Trophoblast cell (in vitro differentiated cells and primary cell): ENCODE measurements at regions not wholly inside any gene's neighbourhood (a gene's known extent, or its start where the extent isn't known, plus 50 kb on each side); places are given as distances from the start of the nearest gene placed in this dataset.
A peak's percentile ranks its signal among the peaks of the same experiment; 100 is the strongest.
"Not testable (repeated sequence)": the region's sequence is repeated elsewhere in the genome, so short reads cannot be mapped to it uniquely, and the experiment has no call there.

Experiments used
- DNase-seq, 2 donors: peaks; one replicate each; pipeline ENCODE4 v3.0.0-alpha.2; 2016
- H2AFZ ChIP-seq: 2 replicates; pipeline ENCODE4 v1.6.1; 2013; ENCODE audit warnings: low read length, moderate library complexity, mild to moderate bottlenecking; ENCODE audit not compliant: insufficient read depth, poor library complexity
- H2AK5ac ChIP-seq: 2 replicates; pipeline ENCODE4 v1.6.1; 2013; ENCODE audit warnings: mild to moderate bottlenecking, low read length
- H2BK120ac ChIP-seq: 2 replicates; pipeline ENCODE4 v1.6.1; 2013; ENCODE audit warnings: low read length, mild to moderate bottlenecking, moderate library complexity; ENCODE audit not compliant: insufficient read depth, poor library complexity
- H2BK12ac ChIP-seq: 2 replicates; pipeline ENCODE4 v1.6.1; 2013; ENCODE audit warnings: mild to moderate bottlenecking, low read length, moderate library complexity
- H2BK5ac ChIP-seq: 2 replicates; pipeline ENCODE4 v1.6.1; 2013; ENCODE audit warnings: low read length, low read depth, moderate library complexity, mild to moderate bottlenecking; ENCODE audit not compliant: poor library complexity
- H3K14ac ChIP-seq: 2 replicates; pipeline ENCODE4 v1.6.1; 2013; ENCODE audit warnings: mild to moderate bottlenecking, low read length
- H3K18ac ChIP-seq: 2 replicates; pipeline ENCODE4 v1.6.1; 2013; ENCODE audit warnings: mild to moderate bottlenecking, low read length
- H3K23ac ChIP-seq: 2 replicates; pipeline ENCODE4 v1.6.1; 2013; ENCODE audit warnings: low read length
- H3K27ac ChIP-seq: 2 replicates; pipeline ENCODE4 v1.5.1; 2013; ENCODE audit warnings: low read depth, mild to moderate bottlenecking, inconsistent platforms, low read length, moderate library complexity
- H3K27me3 ChIP-seq: 2 replicates; pipeline ENCODE4 v1.6.1; 2013; ENCODE audit warnings: inconsistent platforms, mild to moderate bottlenecking, low read length, moderate library complexity; ENCODE audit not compliant: insufficient read depth
- H3K36me3 ChIP-seq, 2 experiments: 1 replicate in 1 of 2; 2 replicates in 1 of 2; pipeline ENCODE4 v1.6.1; 2013; ENCODE audit warnings: low read length in 2 of 2, mild to moderate bottlenecking in 2 of 2, moderate library complexity in 1 of 2; ENCODE audit not compliant: insufficient read depth in 2 of 2, control insufficient read depth in 1 of 2
- H3K4ac ChIP-seq: 2 replicates; pipeline ENCODE4 v1.6.1; 2013; ENCODE audit warnings: low read depth, mild to moderate bottlenecking, low read length, moderate library complexity
- H3K4me1 ChIP-seq, 2 experiments: 1 replicate in 1 of 2; 2 replicates in 1 of 2; pipeline ENCODE4 v1.6.1; 2013; ENCODE audit warnings: low read length in 2 of 2, mild to moderate bottlenecking in 2 of 2, moderate library complexity in 1 of 2; ENCODE audit not compliant: insufficient read depth in 2 of 2, control insufficient read depth in 1 of 2
- H3K4me2 ChIP-seq: 2 replicates; pipeline ENCODE4 v1.6.1; 2013; ENCODE audit warnings: inconsistent platforms, mild to moderate bottlenecking, low read length, moderate library complexity
- H3K4me3 ChIP-seq: 2 replicates; pipeline ENCODE4 v1.5.1; 2013; ENCODE audit warnings: mild to moderate bottlenecking, low read depth, low read length, inconsistent platforms
- H3K79me1 ChIP-seq: one replicate; pipeline ENCODE4 v1.6.1; 2013; ENCODE audit warnings: low read length
- H3K79me2 ChIP-seq: 2 replicates; pipeline ENCODE4 v1.6.1; 2013; ENCODE audit warnings: low read length, mild to moderate bottlenecking; ENCODE audit not compliant: control insufficient read depth, insufficient read depth, poor library complexity
- H3K9ac ChIP-seq: 2 replicates; pipeline ENCODE4 v1.6.1; 2013; ENCODE audit warnings: mild to moderate bottlenecking, low read length
- H3K9me3 ChIP-seq: 2 replicates; pipeline ENCODE4 v1.6.1; 2013; ENCODE audit warnings: low read depth, mild to moderate bottlenecking, control low read depth, inconsistent platforms, low read length; ENCODE audit not compliant: insufficient read depth
- H4K12ac ChIP-seq: 2 replicates; pipeline ENCODE4 v1.6.1; 2013; ENCODE audit warnings: low read depth, mild to moderate bottlenecking, low read length, moderate library complexity
- H4K8ac ChIP-seq: 2 replicates; pipeline ENCODE4 v1.6.1; 2013; ENCODE audit warnings: low read depth, mild to moderate bottlenecking, low read length, moderate library complexity
- H4K91ac ChIP-seq: one replicate; pipeline ENCODE4 v1.6.1; 2013; ENCODE audit warnings: low read depth, mild to moderate bottlenecking, low read length, moderate library complexity
- WGBS: extraction: QIAGEN DNeasy Blood & Tissue Kit; methylation state at CpG from one replicate; pipeline ENCODE4 v1.1.7; 2013; ENCODE audit warnings: missing lambda C conversion rate; ENCODE audit not compliant: insufficient read length, insufficient coverage; ENCODE audit errors: extremely low coverage; 5-methylcytosine and 5-hydroxymethylcytosine counted together

DNA sequence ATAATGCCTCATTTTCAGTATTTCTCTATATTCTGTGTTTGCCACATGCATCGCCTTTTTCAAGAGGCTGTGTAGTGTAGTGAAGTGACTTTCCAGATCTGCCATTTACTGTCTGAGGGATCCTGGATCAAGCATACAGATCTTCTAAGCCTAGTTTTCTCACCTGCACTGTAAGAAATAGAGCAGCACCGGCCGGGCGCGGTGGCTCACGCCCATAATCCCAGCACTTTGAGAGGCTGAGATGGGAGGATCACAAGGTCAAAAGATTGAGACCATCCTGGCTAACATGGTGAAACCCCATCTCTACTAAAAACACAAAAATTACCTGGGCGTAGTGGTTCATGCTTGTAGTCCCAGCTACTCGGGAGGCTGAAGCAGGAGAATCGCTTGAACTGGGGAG lies 1387.5 kb downstream of the AACS start:
- H3K79me2 ChIP-seq, H2BK12ac ChIP-seq, H3K4me1 ChIP-seq, H3K4me2 ChIP-seq, H4K91ac ChIP-seq, H3K18ac ChIP-seq, H2AFZ ChIP-seq, H2BK5ac ChIP-seq, DNase-seq, H2AK5ac ChIP-seq, H4K8ac ChIP-seq, H3K14ac ChIP-seq, H3K36me3 ChIP-seq, H3K27ac ChIP-seq, H3K79me1 ChIP-seq, H3K27me3 ChIP-seq, H2BK120ac ChIP-seq, H3K4ac ChIP-seq, H4K12ac ChIP-seq, H3K9me3 ChIP-seq, H3K9ac ChIP-seq, H3K4me3 ChIP-seq, H3K23ac ChIP-seq: not testable (repeated sequence)
- no CpG with 5 or more reads among the region's 9 CpGs for WGBS

DNA sequence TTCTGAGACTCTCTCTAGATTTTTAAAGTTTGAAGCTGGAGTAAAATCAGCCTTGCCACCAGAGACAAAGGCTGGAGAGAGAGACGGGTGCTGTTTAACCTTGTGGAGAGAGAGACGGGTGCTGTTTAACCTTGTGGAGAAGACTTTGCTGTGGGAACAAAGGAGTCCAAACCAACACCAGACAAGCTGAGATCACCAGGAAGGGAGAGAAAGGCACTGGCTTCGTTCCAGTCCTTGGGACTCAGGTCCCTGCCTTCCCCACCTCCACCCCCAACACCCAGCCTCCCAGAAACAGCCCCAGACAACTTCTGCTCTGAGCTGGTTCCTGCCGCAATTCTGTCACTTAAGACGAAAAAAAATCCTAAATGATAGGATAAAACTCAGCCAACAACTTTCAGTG lies 1389.3 kb downstream of the AACS start:
- H3K27ac ChIP-seq: no peak overlapping the region
- H3K79me2 ChIP-seq: no peaks in the 10 kb centered on the region
- WGBS: no CpG with 5 or more reads among the region's 5 CpGs
- DNase-seq: no peak
- peaks cover 4% of the 10 kb centered on the region for H3K9me3 ChIP-seq
- peaks cover 4% of the 10 kb centered on the region for H3K79me1 ChIP-seq
- H3K9ac ChIP-seq: no peak overlapping the region
- no peak overlapping the region for H3K14ac ChIP-seq
- no peak overlapping the region for H3K4ac ChIP-seq
- H3K36me3 ChIP-seq: no peaks in the 10 kb centered on the region
- no peak overlapping the region for H2AK5ac ChIP-seq
- H3K4me3 ChIP-seq: no peak overlapping the region
- no peaks in the 10 kb centered on the region for H3K27me3 ChIP-seq
- peak overlapping the region; percentile 60 for H4K91ac ChIP-seq
- H3K18ac ChIP-seq: no peak overlapping the region
- H4K8ac ChIP-seq: no peak overlapping the region
- peak overlapping the region; percentile 54 for H2BK5ac ChIP-seq
- no peak overlapping the region for H4K12ac ChIP-seq
- H3K4me1 ChIP-seq: no peaks in the 10 kb centered on the region
- no peak overlapping the region for H2AFZ ChIP-seq
- peak overlapping the region; percentile 61 for H2BK12ac ChIP-seq
- no peak overlapping the region for H3K23ac ChIP-seq
- peak overlapping the region; percentile 24 for H2BK120ac ChIP-seq
- H3K4me2 ChIP-seq: no peak overlapping the region

DNA sequence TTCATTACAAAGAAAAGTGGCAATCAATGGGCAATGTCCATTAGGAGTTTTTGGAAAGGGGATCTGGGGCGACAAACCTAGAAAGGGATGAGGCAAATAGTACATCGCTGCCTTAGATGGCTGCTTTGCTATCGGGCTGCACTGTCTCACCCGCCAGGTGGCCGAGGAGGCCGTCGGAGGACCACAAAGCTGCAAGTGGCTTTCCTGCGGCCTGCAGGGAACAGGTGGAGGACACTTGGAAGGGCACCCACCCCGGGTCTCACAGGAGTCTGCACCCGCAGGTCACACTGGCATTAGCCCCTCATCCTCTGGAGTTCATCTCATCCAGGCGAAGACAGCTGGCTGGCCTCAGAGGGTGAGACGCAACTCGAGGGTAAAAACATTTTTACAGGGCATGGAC lies 1392.5 kb downstream of the AACS start:
- Histone ChIP-seq H2AK5ac (no peak overlapping the region), H3K79me1 (peaks cover 4% of the 10 kb centered on the region), H3K18ac (no peak overlapping the region), H3K4me3 (no peak overlapping the region), H4K12ac (no peak overlapping the region), H3K27me3 (no peaks in the 10 kb centered on the region), H3K9ac (no peak overlapping the region), H3K27ac (no peak overlapping the region), H2BK120ac (no peak overlapping the region), H2BK12ac (no peak overlapping the region), H2BK5ac (no peak overlapping the region), H3K4me1 (no peaks in the 10 kb centered on the region), H3K79me2 (no peaks in the 10 kb centered on the region), H4K91ac (no peak overlapping the region), H4K8ac (no peak overlapping the region), H3K4ac (no peak overlapping the region), H2AFZ (no peak overlapping the region), H3K23ac (no peak overlapping the region), H3K9me3 (peaks cover 4% of the 10 kb centered on the region), H3K14ac (no peak overlapping the region), H3K36me3 (no peaks in the 10 kb centered on the region), H3K4me2 (no peak overlapping the region)
- no peak for DNase-seq
- no CpG with 5 or more reads among the region's 13 CpGs for WGBS

DNA sequence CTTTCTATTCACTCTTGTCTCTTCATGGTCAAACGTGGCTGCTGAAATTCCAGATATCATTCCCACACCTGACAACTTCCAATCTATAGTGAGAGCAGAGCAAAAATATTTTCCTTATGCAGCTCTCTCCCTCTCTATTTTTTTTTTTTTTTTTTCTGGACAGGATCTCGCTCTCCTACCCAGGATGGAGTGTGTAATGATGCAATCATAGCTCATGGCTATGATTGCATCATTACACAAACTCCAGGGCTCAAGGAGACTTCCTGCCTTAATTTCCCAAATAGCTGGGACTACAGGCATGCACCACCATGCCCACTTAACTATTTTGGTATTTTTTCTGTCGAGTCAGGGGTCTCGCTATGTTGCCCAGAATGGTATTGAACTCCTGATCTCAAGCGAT lies 1398.9 kb downstream of the AACS start:
- no peaks in the 10 kb centered on the region for H3K79me1 ChIP-seq
- H3K4me2 ChIP-seq: no peak overlapping the region
- no peaks in the 10 kb centered on the region for H3K36me3 ChIP-seq
- no peak for DNase-seq
- no peak overlapping the region for H4K91ac ChIP-seq
- H3K14ac ChIP-seq: no peak overlapping the region
- no peak overlapping the region for H3K23ac ChIP-seq
- no peaks in the 10 kb centered on the region for H3K79me2 ChIP-seq
- H4K12ac ChIP-seq: no peak overlapping the region
- H4K8ac ChIP-seq: no peak overlapping the region
- H2BK12ac ChIP-seq: no peak overlapping the region
- no peak overlapping the region for H3K9ac ChIP-seq
- H3K9me3 ChIP-seq: no peaks in the 10 kb centered on the region
- no peaks in the 10 kb centered on the region for H3K4me1 ChIP-seq
- H3K4ac ChIP-seq: no peak overlapping the region
- no CpG with 5 or more reads among the region's 5 CpGs for WGBS
- no peak overlapping the region for H2BK120ac ChIP-seq
- no peak overlapping the region for H3K4me3 ChIP-seq
- H2AFZ ChIP-seq: no peak overlapping the region
- H2AK5ac ChIP-seq: no peak overlapping the region
- H3K27me3 ChIP-seq: no peaks in the 10 kb centered on the region
- H3K27ac ChIP-seq: no peak overlapping the region
- no peak overlapping the region for H2BK5ac ChIP-seq
- no peak overlapping the region for H3K18ac ChIP-seq
